ENCODE measurements at regions not wholly inside any gene's neighbourhood (a gene's known extent, or its start where the extent isn't known, plus 50 kb on each side); places are given as distances from the start of the nearest gene placed in this dataset.
"Not testable (repeated sequence)": the region's sequence is repeated elsewhere in the genome, so short reads cannot be mapped to it uniquely, and the experiment has no call there.

DNA sequence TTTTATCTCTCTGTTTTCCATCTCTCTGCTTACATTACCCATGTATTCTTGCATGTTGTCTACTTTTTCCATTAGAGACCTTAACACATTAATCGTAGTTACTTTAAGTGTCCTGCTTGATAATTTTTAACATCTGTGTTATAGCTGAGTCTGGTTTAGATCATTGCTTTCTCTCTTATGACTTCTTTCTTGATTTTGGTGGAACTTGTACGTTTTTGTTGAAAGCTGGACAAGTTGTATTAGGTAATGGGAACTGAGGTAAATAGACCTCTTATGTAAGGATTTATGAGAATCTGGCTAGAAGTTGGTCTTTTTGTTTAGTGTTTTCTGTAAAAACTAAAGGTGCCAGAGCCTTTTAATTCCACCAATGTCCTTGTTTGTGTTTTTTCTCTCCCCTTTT is 100.8 kb upstream of the LYZL2 start:
- DNase-seq: no peak

DNA sequence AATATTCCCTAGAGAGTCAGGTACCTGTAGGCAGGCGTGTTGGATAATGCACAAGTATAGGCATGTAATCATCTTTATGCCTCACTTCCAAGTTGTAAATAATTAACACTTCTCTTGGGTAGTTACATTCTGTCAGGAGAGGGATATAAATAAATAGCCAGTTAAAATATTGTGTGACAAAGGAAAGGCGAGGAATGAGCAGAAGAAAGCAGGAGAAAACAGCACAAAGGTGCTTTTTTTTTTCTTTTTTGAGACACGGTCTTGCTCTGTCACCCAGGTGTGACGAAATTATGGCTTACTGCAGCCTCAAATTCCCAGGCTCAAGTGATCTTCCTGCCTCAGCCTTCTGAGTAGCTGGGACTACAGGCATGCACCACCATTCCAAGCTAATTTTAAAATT is 99.2 kb upstream of the LYZL2 start:
- no peak for DNase-seq

DNA sequence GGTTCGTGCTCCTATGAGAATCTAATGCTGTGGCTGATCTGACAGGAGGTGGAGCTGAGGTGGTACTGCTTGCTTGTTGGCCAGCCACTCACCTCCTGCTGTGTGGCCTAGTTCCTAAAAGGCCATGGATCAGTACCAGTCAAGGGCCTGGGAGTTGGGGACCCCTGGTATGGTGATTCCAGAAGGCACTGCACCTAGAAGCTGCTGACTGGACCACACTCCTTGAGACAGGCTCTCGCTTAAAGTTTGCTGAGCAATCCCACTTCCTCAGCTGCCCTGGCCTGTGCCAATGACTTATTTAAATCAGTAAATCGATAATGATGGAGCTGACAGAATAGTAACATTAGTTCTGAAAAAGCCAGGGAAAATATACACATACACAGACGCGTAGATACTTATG is 98.6 kb upstream of the LYZL2 start:
- DNase-seq: no peak

DNA sequence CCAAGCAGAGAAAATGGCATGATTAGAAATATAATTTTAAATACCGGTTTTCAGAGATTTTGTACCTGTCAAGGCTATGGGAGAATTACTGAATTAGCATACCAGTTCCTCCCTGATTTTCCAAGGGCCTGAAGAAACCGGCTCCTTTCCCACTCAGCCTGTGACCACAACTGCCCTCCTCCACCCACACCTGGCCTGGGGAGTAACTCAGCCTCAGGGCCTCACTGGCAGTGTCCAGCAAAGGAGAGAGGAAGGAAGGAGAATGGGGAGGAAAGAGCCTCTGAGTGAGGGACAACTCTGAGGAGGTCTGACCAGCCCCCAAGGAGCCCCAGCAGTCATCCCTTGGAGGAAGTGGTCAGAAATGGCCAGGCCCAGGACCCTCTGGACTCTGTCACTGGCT is 98.0 kb upstream of the LYZL2 start:
- DNase-seq: no peak

DNA sequence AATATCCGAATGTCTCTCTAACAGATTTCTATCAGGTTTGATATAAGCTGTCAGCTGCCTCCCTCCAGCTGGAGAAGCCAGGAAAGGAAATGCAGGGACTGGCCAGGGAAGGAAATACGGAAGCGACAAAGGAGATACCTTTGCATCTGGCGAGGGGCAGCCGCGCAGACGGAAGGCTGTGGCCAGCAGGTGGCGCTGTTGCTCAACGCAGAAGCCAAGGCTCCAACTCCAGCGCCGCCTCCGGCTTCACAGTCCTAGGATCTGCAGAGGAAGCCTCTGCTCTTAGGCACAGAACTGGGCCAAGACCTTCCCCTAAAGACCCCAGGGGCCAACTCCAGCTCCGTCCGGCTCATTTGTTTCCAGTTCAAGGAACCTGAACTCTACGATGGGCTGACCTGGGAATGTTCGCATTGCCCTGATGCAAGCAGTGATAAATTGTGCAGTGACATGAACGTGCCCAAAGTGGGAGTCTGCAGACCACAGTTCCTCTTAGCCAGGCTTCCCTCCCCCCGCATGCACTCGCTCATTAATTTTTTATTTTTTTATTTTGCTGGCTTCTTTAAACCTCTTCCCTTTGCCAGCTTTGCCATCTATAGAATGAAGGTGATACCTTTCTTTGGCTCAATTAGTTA is 97.3 kb upstream of the LYZL2 start:
- DNase-seq: not testable (repeated sequence)

DNA sequence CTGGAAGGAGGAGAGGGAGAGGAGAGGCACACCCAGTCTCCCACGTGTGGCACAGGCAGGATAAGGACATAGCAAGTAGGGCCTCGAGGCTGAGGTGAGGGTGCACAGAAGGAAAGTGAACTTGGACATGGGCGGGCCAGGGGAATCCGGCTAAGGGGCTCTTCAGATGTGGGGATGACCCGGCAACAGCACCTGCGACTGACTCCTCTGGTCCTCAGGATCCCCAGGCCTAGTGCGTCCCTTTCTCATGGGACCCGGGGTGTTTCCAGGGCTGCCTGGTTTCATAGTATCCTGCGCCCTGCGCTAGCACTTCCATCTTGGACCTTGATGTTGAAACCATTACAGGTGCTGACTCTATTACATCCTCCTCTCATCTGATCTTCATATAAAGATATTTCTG is 96.1 kb upstream of the LYZL2 start:
- DNase-seq: no peak

DNA sequence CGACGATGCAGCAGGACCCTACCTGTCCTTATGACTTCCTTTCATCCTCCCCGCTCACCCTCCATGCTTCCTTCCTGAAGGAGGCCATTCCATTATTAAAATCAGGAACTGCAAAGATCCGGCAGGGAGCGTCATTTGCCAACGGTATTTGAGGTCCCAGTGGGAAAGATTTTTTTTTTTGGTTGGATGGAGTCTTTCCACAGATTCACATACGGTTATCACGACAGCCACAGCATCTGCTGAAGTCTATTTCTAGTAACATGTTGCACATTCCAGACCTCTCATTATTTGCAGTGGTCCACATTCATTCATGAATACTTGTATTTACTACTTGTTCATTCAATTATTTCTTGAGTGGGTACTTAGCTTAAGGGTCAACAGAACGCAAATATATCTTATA is 94.7 kb upstream of the LYZL2 start:
- no peak for DNase-seq

DNA sequence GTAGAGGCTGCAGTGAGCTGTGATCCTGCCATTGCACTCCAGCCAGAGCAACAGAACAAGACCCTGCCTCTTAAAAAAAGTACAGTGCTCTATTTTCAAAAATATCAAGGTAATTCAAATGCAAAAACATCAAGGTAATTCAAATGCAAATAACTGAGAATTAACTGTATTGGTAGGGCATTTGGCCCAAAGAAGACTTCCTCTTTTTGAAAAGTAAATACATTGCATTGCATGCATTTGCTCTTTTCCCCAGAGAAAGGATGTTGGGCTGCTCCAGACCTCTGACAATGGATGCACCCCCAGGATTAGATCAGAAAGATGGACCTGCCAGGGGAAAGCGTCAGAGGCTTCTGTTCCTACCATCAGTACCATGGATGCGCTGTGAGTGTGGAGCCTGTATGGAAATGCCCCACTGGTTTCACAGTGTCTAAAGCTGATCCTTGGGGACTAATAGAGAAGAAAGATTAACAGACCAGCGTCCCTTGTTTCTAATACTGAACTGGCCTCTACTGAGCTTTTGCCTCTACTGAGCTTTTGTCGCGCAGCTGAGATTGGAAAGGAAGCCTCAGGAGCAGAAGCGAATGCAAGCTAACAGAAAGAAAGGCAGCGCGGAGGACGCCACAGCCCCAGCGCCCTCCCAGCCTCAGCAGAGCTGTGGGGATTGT is 93.5 kb upstream of the LYZL2 start:
- no peak for DNase-seq

DNA sequence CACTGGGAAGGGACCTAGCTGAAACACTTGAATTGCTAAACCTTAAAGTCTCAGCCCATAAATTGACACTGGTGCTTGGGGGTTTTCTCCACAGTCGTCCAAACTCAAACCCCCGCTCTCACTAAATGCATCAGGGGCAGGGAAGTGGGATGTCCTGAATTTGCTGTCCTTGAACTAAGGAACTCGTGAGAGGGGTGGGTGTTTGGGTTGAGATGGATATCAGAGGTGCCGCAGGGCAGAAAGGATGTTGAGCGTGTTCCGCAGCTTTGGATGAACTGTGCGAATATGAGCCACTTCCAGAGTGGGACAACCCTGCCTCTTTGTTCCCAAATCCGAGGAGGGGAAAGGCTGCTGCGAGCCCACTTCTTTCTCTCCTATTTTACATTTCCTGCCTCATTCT is 90.3 kb upstream of the LYZL2 start:
- no peak for DNase-seq

DNA sequence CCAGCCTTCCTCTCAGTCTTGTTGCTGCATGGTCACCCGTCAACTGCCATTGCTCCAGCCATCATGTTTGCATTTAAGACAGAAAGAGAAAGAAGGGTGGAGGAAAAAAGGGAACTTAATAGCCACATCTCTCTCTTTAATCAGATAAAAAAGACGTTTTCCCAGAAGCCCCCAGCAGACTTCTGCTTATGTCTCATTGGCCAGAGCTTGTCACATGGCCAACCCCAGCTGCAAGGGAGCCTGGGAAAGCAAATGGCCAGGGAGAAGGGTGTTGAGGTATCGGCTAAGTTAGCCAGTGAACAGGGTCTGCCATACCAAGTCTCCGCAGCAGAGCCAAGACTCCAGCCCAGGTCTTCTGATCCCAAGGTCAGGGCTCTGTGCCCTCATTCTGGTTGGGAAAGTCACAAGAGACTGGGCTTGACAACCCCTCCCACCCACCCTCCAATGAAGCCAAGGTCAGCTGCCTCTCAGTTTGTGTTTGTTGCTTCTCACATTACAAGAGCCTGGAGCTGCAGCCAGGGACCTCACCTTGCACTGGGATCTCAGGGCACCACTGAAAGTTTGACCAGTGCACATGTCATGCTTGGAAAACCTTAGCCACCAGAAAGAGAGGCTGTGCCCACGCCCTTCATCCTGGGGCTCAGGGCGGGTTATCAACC is 80.3 kb upstream of the LYZL2 start:
- no peak for DNase-seq

DNA sequence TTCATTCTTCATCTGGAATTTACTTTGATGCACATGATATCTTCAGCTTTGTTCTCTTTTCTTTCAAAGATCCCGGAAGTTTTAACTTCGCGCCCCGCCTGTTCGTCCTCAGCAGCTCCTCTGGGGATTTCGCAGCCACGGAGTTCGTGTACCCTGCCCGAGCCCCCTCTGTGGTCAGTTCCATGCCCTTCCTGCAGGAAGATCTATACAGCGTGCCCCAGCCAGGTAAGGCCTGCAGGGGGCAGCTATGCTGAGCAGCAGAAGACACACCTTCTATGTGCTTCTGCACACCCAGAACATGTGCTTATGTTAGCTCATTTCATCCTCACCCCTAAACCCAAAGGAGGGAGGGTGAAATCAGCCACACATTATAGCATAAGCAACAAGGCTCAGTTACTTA is 79.7 kb upstream of the LYZL2 start:
- DNase-seq: no peak

DNA sequence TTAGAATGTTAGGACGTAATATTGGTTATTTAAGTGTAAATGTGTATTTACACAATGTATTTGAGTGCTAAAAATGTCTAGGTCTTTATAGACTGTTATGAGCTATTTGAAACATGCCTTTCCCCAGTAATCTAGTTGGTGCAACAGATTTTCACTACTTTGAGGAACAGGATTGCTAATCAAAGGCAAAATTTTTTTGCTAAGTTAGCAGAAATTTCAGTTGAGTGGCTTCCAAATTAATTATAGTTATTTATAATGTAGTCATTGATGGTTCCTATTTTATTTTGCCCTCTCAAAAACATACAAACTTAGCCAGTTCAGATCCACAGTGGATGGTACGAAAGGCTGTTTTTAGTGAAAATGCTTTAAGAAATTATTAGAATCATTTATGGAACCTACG is 78.7 kb upstream of the LYZL2 start:
- DNase-seq: no peak

DNA sequence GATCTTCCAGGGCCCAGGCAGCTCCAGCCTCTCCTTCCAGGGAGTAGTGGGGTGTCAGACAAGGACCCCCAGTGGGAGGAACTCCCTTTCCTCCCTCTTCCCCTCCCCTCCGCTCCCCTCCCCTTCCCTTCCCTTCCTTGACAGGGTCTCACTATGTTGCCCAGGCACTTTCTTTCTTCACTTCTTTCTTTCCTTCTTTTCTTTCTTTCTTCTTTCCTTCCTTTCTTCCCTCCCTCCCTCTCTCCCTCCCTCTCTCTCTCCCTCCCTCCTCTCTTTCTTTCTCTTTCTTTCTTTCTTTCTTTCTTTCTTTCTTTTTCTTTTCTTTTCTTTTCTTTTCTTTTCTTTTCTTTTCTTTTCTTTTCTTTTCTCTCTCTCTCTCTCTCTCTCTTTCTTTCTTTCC is 76.6 kb upstream of the LYZL2 start:
- not testable (repeated sequence) for DNase-seq

DNA sequence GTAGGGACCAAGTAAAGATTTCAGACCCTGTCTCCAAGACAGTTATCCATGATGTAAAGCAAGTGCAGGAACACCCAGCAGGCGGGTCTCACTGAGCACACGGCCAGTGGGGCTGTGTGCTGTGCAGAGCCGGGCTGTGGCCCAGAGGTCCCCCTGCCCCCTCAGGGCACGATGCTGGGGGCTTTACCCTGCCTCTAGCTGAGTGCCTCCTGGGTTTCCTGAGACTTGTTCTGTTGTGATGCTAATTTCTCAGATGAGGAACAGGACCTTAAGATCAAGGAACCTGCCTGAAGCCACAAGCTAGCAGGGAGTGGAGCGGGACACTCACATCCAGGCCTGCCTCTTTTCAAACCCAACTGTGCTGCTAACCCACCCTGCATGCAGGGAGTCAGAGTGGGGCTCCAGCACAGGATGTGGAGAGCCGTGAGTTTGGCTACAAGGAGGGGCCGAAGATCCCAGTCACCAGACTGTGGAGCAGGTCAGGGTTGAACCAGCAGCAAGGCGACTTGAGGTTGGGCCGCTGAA is 76.1 kb upstream of the LYZL2 start:
- DNase-seq: no peak

DNA sequence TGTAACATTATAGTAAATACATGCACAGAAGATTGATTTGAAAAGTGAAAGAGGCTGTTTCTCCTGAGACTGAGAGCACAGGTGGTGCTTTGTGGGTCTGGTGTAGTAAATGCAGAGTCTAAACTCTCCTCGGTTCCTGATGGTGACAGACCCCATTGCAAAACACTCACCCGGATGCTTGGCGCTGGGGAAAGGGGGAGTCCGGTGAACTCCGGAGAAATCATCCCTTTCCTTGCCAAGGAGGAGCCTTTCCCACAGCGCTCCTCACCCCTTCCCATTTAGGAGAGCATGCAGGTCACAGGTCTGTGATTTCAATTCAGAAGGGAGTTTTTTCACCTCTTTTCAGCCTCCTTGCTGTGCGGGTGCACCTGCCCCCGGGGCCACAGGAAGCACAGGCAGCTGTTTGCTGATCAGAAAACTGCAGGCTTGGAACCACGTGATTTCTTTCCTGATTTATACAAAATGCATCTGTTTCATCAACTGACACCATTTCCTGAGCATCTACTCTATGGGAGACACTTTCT is 75.6 kb upstream of the LYZL2 start:
- DNase-seq: no peak

DNA sequence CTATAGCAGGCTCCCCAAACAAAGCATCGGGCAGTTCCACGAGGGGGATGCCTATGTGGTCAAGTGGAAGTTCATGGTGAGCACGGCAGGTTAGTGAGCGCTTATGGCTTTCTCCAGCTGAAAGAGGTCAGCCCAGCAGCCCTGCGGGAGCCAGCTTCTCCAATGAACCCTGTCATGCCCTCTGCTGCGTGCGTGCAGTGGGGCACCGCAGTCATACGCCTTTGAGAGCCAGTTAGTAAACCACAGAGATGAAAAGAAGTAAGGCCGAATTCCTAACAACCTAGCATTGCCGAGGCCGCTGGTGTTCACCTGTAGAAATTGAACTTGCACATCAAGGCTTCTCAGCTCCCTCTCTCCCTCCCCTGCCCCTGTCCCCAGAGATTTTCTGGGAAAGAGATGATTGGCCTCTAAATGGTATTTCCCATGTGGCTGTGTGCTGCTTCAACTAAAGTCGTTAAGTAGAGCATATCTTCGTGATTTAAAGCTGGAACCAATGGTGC is 75.1 kb upstream of the LYZL2 start:
- DNase-seq: not testable (repeated sequence)

DNA sequence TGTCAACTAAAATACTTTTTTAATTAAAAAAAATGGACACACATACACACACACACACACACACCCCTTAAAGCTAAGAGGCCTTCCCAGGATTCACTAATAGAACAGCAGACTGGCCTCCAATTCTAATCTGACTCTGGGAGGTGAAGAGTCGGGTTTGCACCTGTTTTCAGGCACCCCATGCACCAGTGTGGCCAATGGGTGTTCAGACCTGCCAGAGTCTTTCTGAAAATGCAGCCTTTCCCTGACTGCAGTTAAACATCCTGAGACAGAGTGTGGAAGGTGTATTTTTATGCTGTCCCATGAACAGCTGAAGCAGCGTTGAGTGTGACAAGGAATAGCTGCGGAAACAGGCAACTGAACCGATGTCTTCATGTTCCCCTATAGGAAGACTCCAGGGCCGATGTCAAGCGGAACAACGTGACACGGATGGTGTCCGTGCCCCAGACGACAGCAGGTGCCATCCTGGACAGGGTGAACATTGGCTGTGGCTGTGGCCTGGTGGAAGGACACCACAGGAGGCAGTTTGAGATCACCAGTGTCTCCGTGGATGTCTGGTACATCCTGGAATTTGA is 74.6 kb upstream of the LYZL2 start:
- no peak for DNase-seq

DNA sequence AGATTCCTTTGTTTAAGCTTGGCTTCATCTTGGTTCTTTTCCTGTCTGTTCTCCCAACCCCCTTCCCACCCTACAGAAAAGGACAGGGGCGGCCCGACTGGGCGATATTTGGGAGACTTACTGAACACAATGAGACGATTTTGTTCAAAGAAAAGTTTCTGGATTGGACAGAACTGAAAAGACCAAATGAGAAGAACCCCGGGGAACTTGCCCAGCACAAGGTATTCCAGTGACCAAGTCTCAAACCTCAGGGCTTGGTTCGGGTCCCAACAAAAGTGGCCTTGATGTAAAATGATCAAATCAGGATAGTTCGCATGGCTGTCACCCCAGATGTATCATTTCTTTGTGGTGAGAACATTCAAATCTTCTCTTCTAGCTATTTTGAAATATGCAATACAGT is 73.9 kb upstream of the LYZL2 start:
- DNase-seq: not testable (repeated sequence)

DNA sequence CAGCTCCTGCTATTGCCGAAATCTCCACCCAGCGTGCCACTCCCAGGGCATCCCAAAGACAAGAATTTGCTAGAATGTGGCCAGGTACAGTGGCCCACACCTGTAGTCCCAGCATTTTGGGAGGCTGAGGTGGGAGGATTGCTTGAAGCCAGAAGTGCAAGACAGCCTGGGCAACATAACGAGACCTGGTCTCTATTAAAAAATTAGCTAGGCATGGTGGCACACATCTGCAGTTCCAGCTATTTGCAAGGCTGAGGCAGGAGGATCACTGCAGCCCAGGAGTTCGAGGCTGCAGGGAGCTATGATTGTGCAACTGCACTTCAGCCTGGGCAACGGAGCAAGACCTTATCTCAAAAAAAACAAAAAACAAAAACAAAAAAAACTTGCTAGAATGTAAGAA is 73.3 kb upstream of the LYZL2 start:
- DNase-seq: no peak

DNA sequence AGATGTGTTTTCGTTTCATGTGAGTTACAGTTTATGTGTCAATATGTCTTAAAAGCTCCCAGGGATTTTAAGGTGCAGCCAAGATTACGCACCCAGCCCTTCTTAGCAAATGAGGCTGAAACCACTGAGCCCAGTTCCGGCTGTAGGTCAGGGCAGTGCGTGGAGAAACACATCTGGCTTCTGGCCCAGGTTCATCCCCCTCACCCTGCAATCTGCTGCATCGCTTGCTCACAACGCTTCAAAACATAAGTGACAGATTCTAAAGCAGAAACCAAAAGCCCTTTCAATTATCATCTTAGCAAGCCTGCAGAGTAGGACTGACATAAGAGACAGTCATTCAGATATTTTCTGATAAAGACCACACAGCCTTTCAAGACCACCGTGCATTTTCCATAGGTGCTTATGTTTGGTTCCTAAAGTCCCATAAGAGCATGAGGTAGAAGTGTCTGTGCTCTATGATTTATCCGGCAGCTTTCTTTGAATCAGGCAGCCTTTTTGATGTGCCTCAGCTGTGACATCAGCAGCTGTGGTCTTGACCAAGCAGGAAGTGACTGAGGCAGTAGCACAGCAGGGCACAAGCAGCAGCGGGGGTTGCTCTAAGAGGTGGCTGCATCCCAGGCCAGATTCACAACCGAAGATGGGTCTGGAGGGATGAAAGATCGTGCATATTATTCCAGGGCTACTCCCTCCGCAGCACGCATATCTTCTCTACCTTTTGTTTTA is 72.1 kb upstream of the LYZL2 start:
- DNase-seq: no peak

DNA sequence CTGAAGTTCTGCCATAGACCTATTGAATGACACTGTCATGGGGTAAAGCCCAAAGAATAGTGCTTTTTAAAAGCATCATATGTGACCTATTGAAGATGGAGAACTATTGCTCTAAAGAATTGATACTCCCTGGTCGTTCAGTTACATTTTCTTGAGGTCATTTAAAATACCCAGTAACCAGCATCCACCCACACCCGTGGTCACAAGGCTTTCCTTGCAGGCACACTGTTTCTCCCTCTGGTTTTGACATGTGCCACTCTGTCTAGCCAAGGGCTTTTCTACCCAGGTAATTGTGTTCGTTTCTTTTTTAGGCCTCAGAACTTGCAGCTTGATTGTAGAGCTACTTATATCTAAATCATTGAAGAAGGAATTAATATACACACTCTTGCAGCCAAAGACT is 68.3 kb upstream of the LYZL2 start:
- no peak for DNase-seq

DNA sequence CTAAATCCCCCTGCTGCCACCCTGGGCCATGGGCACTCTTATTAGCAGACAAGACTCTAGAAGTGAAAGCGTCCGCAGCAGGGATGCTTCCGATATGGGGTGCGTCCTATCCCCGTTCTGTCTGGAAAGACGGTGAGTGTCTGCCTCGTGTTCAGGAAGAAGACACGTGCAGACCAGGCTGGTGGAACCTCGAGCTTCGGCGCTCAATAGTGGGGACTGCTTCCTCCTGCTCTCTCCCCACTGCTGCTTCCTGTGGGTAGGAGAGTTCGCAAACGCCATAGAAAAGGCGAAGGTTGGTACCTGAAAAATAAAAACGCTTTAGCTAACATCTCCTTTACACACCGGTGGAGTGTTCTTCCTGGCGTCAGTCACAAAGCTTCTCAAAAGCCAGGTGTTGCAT is 67.7 kb upstream of the LYZL2 start:
- DNase-seq: not testable (repeated sequence)

Measured in NCI-H524 treated with DMSO at 0.1 percent for 48 hours (cell line).